ENCODE measurements at regions not wholly inside any gene's neighbourhood (a gene's known extent, or its start where the extent isn't known, plus 50 kb on each side); places are given as distances from the start of the nearest gene placed in this dataset.

DNA sequence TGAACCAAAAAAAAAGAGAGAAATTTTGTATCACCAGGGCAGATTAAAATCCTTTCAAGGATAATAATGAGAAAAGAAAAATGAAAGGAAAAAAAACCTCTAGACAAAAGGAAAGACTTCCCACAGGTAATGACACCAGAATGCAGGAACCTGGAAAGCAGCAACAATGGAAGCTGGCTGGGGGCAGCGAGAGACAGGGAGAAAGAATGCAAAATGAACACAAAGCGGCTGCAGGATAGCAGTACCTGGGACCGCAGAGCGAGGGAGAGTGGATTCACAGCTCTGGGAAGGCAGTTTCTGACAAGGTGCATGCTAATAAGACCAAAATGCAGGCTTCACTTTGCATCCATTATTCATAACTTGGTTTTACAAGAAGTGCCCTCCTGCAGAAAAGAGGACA is 349.0 kb downstream of the SIPA1L2 start:
- no peak overlapping the region for H3K4me3 ChIP-seq (ENCODE audit: low read depth in 2 of 2, low read length in 1 of 2)
- H3K27ac ChIP-seq (ENCODE audit: low read depth in 2 of 2, low read length in 1 of 2), result no peak overlapping the region
- CTCF ChIA-PET, result no interaction called here
- no peaks in the 10 kb centered on the region for H3K27me3 ChIP-seq (ENCODE audit: insufficient read depth)
- TF ChIP-seq GABPA (IDR thresholded peaks at IDR 0.05; ENCODE audit: low read depth), result no peak
- TF ChIP-seq, protein P1, sequence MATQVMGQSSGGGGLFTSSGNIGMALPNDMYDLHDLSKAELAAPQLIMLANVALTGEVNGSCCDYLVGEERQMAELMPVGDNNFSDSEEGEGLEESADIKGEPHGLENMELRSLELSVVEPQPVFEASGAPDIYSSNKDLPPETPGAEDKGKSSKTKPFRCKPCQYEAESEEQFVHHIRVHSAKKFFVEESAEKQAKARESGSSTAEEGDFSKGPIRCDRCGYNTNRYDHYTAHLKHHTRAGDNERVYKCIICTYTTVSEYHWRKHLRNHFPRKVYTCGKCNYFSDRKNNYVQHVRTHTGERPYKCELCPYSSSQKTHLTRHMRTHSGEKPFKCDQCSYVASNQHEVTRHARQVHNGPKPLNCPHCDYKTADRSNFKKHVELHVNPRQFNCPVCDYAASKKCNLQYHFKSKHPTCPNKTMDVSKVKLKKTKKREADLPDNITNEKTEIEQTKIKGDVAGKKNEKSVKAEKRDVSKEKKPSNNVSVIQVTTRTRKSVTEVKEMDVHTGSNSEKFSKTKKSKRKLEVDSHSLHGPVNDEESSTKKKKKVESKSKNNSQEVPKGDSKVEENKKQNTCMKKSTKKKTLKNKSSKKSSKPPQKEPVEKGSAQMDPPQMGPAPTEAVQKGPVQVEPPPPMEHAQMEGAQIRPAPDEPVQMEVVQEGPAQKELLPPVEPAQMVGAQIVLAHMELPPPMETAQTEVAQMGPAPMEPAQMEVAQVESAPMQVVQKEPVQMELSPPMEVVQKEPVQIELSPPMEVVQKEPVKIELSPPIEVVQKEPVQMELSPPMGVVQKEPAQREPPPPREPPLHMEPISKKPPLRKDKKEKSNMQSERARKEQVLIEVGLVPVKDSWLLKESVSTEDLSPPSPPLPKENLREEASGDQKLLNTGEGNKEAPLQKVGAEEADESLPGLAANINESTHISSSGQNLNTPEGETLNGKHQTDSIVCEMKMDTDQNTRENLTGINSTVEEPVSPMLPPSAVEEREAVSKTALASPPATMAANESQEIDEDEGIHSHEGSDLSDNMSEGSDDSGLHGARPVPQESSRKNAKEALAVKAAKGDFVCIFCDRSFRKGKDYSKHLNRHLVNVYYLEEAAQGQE (IDR thresholded peaks at IDR 0.05; ENCODE audit: low read depth, low read length), result no peak
- TF ChIP-seq, protein P2, sequence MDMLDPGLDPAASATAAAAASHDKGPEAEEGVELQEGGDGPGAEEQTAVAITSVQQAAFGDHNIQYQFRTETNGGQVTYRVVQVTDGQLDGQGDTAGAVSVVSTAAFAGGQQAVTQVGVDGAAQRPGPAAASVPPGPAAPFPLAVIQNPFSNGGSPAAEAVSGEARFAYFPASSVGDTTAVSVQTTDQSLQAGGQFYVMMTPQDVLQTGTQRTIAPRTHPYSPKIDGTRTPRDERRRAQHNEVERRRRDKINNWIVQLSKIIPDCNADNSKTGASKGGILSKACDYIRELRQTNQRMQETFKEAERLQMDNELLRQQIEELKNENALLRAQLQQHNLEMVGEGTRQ (IDR thresholded peaks at IDR 0.05; ENCODE audit: borderline replicate concordance, low read depth, low read length), result no peak
- TF ChIP-seq IRF3 (IDR thresholded peaks at IDR 0.05; ENCODE audit: low read depth, low read length), result no peak
- no peak for TF ChIP-seq ZBTB33 (IDR thresholded peaks at IDR 0.05; ENCODE audit: borderline replicate concordance, low read depth)
- TF ChIP-seq RXRA (IDR thresholded peaks at IDR 0.05; ENCODE audit: borderline replicate concordance, low read depth), result no peak
- no peak for TF ChIP-seq TCF12 (IDR thresholded peaks at IDR 0.05)
- no peak for TF ChIP-seq FOSL2 (IDR thresholded peaks at IDR 0.05; ENCODE audit: borderline replicate concordance, low read depth)
- no peak for TF ChIP-seq RAD21 (IDR thresholded peaks at IDR 0.05; ENCODE audit: low read length)
- H3K9ac ChIP-seq, result no peak overlapping the region
- no peaks in the 10 kb centered on the region for H3K36me3 ChIP-seq (replicated peaks in 1 of 2; ENCODE audit: control insufficient read depth in 1 of 2, insufficient read depth in 2 of 2, low read length in 1 of 2)
- H3K9me3 ChIP-seq, result no peaks in the 10 kb centered on the region
- no peaks in the 10 kb centered on the region; a peak in 1 of 4 replicates for H3K4me1 ChIP-seq (ENCODE audit: control insufficient read depth in 1 of 2, insufficient read depth in 2 of 2, low read depth in 1 of 2, low read length in 1 of 2)
- H4K20me1 ChIP-seq (ENCODE audit: insufficient read depth), result no peaks in the 10 kb centered on the region
- WGBS (ENCODE audit: low lambda C conversion rate), result 59% methylated on average over 4 of the region's 4 CpGs
- no peak for DNase-seq
- H3K4me2 ChIP-seq, result no peak overlapping the region
- POLR2A ChIA-PET, result no interaction called here
- H3F3A ChIP-seq (replicated peaks; ENCODE audit: insufficient read depth), result no peaks in the 10 kb centered on the region
- H3K79me2 ChIP-seq (ENCODE audit: insufficient read depth), result no peaks in the 10 kb centered on the region
- no peaks in the 10 kb centered on the region for H3K9me2 ChIP-seq
- H2AFZ ChIP-seq (ENCODE audit: low read depth), result no peak overlapping the region

Measured in SK-N-SH (cell line).